ENCODE measurements at regions not wholly inside any gene's neighbourhood (a gene's known extent, or its start where the extent isn't known, plus 50 kb on each side); places are given as distances from the start of the nearest gene placed in this dataset.

- DNase-seq = no peak
These were observed 358.8 kb upstream of the ARRDC3 start for GRCh38 chr5:91741764-91742505.

GRCh38 chr5:91730026-91730425, 346.9 kb upstream of the ARRDC3 start:
- DNase-seq = no peak

- no peak for DNase-seq
These were observed 344.3 kb upstream of the ARRDC3 start for GRCh38 chr5:91727463-91727862.

GRCh38 chr5:91722736-91723467, 339.8 kb upstream of the ARRDC3 start:
- no peak for DNase-seq

GRCh38 chr5:91712718-91713117, 329.6 kb upstream of the ARRDC3 start:
- no peak for DNase-seq

- no peak for DNase-seq
These were observed 324.4 kb upstream of the ARRDC3 start for GRCh38 chr5:91707521-91707841.

- no peak for DNase-seq
These were observed 323.8 kb upstream of the ARRDC3 start for GRCh38 chr5:91706785-91707520.

GRCh38 chr5:91703128-91703527, 320.0 kb upstream of the ARRDC3 start:
- DNase-seq = no peak

- DNase-seq = no peak
These were observed 316.3 kb upstream of the ARRDC3 start for GRCh38 chr5:91699429-91699828.

GRCh38 chr5:91691592-91691991, 308.5 kb upstream of the ARRDC3 start:
- no peak for DNase-seq

- DNase-seq = no peak
These were observed 307.8 kb upstream of the ARRDC3 start for GRCh38 chr5:91690921-91691320.

- DNase-seq = no peak
These were observed 304.3 kb upstream of the ARRDC3 start for GRCh38 chr5:91687430-91687829.

- no peak for DNase-seq
These were observed 301.5 kb upstream of the ARRDC3 start for GRCh38 chr5:91684625-91685024.

- DNase-seq = no peak
These were observed 287.4 kb upstream of the ARRDC3 start for GRCh38 chr5:91670563-91670962.

- DNase-seq = no peak
These were observed 287.0 kb upstream of the ARRDC3 start for GRCh38 chr5:91670122-91670521.

- no peak for DNase-seq
These were observed 285.1 kb upstream of the ARRDC3 start for GRCh38 chr5:91668261-91668660.

- DNase-seq = no peak
These were observed 269.6 kb upstream of the ARRDC3 start for GRCh38 chr5:91652678-91653077.

- no peak for DNase-seq
These were observed 268.6 kb upstream of the ARRDC3 start for GRCh38 chr5:91651704-91652103.

- no peak for DNase-seq
These were observed 262.2 kb upstream of the ARRDC3 start for GRCh38 chr5:91645347-91645746.

GRCh38 chr5:91643797-91644196, 260.7 kb upstream of the ARRDC3 start:
- no peak for DNase-seq

- no peak for DNase-seq
These were observed 259.5 kb upstream of the ARRDC3 start for GRCh38 chr5:91642581-91642980.

GRCh38 chr5:91641730-91642350, 258.7 kb upstream of the ARRDC3 start:
- peak; percentile 40 for DNase-seq

GRCh38 chr5:91639744-91640143, 256.6 kb upstream of the ARRDC3 start:
- no peak for DNase-seq

GRCh38 chr5:91638010-91638409, 254.9 kb upstream of the ARRDC3 start:
- no peak for DNase-seq
